ENCODE measurements at regions not wholly inside any gene's neighbourhood (a gene's known extent, or its start where the extent isn't known, plus 50 kb on each side); places are given as distances from the start of the nearest gene placed in this dataset.
"Not testable (repeated sequence)": the region's sequence is repeated elsewhere in the genome, so short reads cannot be mapped to it uniquely, and the experiment has no call there.

GRCh38 chr11:123344188-123344587 is 85.9 kb upstream of the GRAMD1B start:
- not testable (repeated sequence) for DNase-seq (ENCODE audit: low spot score)

DNA sequence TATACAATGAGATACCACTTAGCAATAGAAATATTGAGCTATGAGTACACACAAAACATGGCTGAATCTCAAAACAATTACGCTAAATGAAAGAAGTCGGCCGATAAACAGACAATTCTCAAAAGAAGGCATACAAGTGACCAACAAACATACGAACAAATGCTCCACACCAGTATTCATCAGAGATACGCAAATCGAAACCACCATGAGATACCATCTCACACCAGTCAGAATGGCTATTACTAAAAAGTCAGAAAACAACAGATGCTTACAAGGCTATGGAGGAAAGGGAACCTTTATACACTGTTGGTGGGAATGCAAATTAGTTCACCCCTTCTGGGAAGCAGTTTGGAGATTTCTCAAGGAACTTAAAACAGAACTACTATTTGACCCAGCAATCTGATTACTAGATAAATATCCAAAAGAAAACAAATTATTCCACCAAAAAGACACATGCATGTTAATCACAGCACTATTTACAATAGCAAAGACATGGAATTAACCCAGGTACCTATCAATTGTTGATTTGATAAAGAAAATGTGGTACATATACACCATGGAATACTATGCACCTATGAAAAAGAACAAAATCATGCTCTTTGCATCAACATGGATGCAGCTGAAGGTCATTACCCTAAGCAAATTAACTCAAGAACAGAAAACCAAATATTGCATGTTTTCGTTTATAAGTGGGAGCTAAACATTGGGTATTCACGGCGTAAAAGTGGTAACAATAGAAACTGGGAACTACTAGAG is 90.9 kb upstream of the GRAMD1B start:
- DNase-seq (ENCODE audit: low spot score): no peak

- no peak for DNase-seq (ENCODE audit: low spot score)
Measured at GRCh38 chr11:123338266-123338800, 91.7 kb upstream of the GRAMD1B start.

- no peak for DNase-seq (ENCODE audit: low spot score)
Measured at GRCh38 chr11:123334925-123335324, 95.1 kb upstream of the GRAMD1B start.

DNA sequence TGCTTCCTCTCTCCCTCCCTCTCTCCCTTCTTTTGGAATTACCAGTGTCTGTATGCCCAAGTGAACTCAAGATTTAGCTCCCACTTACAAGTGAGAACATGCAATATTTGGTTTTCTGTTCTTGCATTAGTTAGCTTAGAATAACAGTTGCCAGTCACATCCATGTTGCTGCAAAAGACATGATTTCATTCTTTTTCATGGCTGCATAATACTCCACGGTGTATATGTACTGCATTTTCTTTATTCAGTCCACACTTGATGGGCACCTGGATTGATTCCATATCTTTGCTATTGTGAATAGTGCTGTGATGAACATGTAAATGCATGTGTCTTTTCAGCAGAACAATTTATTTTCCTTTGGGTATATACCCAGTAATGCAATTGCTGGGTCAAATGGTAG is 97.5 kb upstream of the GRAMD1B start:
- not testable (repeated sequence) for DNase-seq (ENCODE audit: low spot score)

DNA sequence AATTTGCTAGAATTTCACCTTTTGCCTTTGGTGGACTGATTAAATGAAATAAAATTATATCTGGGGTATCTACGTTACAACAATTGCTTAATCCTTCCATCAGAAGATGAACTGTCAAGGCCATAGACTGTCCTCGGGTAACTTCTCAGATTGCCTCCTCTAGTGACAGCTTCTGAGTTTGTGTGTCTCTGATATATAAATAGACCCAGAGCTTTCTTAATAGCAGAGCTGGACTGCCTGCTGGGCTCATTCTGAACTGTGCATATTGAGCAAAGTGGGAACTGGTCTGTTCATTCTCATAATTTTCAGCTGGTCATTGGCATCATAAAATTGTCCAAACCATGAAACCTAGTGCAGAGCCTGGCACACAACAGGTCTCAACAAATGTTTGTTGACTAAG is 99.1 kb upstream of the GRAMD1B start:
- DNase-seq (ENCODE audit: low spot score): no peak

GRCh38 chr11:123330471-123330870 is 99.6 kb upstream of the GRAMD1B start:
- no peak for DNase-seq (ENCODE audit: low spot score)

- DNase-seq (ENCODE audit: low spot score): no peak
Measured at GRCh38 chr11:123330071-123330470, 100.0 kb upstream of the GRAMD1B start.

DNA sequence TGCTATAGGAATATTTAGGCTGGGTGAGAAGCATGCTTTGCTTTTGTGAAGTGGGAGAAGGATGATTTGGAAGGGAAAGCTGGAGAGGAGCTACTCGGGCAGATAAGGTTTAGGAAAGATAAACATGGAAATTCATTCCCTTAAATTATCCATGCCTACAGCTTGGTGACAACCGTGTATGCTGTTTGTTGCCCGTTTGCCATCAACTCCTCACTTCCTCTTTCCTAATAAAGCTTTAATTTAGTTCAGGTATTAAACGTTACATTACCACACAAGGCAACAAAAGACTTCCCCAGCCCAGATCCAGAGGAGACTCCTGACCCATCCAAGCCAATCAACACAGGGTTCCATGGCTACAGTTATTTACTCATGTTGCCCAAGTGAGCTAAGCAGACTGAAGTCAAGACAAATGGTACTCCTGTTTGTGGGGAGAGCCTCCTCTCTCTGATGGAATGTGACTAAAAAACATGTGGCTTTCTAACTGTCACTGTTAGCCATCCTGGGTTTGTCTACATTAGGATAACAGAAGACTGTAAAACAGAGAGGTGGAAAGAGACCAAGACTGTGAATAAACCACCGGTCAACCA is 101.7 kb upstream of the GRAMD1B start:
- DNase-seq (ENCODE audit: low spot score): no peak

DNA sequence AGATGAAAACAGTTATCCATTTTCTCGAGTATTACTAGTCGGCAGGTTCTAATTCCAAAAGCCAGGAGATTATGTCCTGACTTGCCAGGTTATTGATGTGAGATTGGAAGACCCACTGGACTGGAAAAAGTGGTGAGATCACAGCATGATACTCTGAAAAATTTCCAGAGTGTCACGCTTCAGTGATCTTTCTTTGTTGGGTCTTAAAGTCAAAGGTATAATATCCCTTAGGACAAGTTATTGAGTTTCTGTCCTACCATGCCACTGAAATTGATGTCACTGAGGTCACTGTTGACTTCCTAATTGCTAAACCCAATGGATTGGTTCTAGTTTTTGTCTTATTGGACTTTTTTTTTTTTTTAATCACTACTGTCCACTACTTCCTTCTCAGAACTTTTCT is 104.5 kb upstream of the GRAMD1B start:
- DNase-seq (ENCODE audit: low spot score): no peak

- DNase-seq (ENCODE audit: low spot score): no peak
Measured at GRCh38 chr11:123323568-123323967, 106.5 kb upstream of the GRAMD1B start.

DNA sequence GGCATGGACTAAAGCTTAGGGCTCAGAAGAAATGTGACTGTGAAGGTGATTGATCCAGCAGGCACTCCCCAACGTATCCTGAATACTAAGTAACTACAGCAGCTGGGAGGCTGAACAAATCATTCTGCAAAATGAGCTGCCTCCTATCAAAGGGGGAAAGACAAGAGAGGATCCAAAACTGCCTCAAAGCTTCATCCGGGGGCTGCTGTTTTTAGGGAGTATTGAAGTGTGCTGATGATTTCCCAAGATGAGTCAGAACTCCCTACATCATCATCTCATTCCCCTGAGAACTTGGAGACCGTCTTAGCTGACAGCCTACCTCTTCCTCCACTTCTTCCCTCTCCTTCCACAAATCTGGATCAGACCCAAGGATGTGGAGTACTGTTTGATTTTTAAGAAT is 108.4 kb upstream of the GRAMD1B start:
- no peak for DNase-seq (ENCODE audit: low spot score)

DNA sequence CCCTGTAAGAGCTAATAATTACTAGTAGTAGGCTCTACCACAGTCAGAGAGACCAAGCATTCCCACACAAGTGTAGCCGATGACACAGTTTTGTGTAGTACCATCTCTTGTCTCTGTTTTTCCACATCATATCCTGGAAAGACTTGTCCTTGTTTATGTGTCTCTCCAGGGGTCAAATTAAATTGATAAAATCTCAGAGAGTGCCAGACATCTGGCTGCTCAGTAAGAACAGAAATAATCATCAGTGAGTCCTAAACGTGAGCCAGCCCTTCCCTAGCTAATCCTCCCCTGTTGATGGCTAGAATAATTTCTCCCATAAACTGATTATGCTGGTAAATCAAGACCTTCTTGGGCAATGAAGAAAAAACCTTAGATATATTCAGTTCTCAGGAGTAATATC is 111.4 kb upstream of the GRAMD1B start:
- DNase-seq (ENCODE audit: low spot score): no peak

- DNase-seq (ENCODE audit: low spot score): not testable (repeated sequence)
Measured at GRCh38 chr11:123318132-123318531, 111.9 kb upstream of the GRAMD1B start.

DNA sequence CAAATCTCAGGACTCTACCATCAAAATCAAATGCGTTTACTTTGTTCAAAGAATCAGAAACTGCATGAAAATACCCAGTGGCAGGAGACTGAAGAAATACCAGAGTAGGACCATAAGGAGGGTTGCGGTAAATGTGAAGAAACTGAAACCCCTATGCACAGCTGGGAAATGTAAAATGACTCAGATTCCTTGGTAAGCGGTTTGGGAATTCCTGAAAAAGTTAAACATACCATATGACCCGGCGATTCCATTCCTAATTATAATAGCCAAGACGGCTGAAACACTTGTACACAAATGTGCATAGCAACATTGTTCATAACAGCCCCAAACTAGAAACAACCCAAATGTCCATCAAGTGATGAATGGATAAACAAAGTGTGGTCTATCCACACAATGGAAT is 114.1 kb upstream of the GRAMD1B start:
- DNase-seq (ENCODE audit: low spot score): no peak

DNA sequence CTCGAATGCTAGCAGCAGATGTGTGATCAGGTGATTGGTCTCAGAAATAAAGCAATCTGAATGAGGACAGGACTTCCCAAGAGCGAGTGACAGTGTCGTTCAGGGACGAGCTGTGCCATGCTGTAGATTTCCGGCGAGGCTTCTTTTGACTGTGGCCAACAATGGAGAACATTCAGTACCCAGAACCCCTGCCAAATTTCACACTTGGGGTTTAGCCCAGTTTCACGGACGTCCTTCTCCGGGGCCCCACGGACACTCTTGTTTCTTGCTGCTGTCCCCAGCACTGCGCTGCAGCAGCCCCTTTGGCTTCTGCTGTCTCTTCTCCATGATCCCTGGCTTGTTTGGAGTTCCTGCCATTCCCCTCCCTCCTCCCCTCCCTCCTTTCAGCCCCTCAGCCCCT is 115.1 kb upstream of the GRAMD1B start:
- no peak for DNase-seq (ENCODE audit: low spot score)

DNA sequence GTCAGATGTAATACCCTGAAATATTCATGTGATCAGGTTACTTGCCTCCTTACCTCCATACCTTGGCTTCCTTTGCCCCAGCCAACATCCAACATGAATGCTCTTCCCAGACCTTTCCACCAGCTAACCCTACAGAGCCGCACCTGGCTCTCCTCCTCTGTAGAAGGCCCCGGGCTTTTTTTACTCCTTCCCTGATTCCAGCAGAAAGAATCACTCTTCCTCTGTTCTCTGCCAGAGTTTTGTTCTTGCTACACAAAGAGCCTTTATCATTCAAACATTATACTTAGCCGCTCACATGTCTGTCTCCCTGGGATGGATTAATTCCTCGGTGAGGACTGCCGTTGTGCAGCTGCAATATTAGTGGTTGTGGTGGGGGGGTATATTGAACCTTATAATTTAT is 116.8 kb upstream of the GRAMD1B start:
- DNase-seq (ENCODE audit: low spot score): no peak

- DNase-seq (ENCODE audit: low spot score): no peak
Measured at GRCh38 chr11:123308077-123308476, 113.0 kb upstream of the CLMP start.

DNA sequence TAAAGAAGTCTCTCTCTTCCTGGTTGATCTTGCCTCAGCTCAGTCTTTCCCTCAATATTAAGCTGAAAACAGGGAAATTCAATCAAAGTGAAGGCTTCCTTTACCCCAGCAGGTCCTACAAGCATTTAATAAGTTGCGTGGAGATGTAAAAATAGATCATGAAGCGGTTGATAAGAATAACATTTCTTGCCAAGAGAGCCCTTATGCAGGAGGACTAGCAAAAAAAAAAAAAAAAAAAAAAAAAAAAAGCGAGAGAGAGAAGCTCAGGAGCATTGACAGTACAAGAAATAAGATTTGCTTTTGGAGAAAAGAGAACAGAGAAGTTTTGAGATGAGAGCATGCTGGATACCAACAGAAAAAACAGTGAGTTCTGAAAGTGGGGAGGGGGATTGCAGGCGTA is 112.2 kb upstream of the CLMP start:
- DNase-seq (ENCODE audit: low spot score): no peak

DNA sequence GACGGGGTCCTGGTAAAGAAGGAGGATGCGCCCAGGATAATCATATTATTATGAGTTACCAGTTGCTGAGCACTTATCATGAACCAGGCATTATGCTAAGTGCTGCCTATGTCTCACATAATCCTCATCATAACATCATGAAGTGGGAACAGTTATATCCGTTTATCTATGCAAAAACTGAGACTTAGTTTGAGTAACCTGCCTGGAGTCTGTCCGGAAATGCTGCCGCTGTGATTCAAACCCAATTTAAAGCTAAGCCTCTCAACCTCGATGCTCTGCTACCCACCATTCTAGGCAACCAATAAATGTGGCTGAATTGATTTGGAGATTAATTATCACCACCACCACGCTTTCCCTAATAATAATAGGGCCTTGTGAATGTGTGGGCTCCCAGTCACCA is 111.5 kb upstream of the CLMP start:
- DNase-seq (ENCODE audit: low spot score): no peak

DNA sequence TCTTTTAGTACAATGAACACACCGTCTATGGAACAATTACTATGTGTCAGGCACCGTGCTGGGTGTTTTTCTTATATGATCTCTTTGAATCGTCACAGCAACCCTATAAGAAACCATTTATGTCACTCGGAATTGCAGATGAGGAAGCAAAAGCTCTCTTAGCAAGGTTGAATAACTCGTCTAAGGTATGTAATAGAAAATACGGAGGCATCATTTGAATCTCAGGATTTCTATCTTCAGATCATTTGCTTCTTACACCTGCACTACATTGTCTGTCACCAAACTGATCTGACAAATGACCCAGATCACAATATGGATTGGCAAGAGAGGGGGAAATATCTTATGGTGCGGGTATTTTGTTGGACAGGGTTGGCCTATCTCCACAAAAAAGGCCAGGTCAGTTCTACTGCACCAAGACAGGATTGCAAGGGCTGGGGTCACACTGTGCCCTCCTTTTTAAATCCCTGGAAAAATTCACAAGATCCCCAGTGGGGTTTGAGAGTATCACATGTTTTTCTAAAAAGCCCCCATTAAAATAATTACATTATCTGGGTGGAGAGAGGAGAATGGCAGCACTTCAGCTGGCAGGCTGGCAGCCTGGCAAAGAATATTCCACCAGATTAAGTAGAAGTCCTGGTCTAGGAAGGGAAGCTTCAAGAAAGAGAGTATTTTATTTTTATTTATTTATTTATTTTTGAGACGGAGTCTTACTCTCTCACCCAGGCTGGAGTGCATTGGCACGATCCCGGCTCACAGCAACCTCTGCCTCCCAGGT is 110.7 kb upstream of the CLMP start:
- no peak for DNase-seq (ENCODE audit: low spot score)

- no peak for DNase-seq (ENCODE audit: low spot score)
Measured at GRCh38 chr11:123304828-123305466, 109.9 kb upstream of the CLMP start.

- DNase-seq (ENCODE audit: low spot score): no peak
Measured at GRCh38 chr11:123303924-123304323, 108.9 kb upstream of the CLMP start.

All from SW480 (cell line).